NCI-H774 (cell line): ENCODE measurements at regions not wholly inside any gene's neighbourhood (a gene's known extent, or its start where the extent isn't known, plus 50 kb on each side); places are given as distances from the start of the nearest gene placed in this dataset.

Experiments used
- DNase-seq: peaks from one replicate; lab custom pipeline; 2025; lab: John Stamatoyannopoulos, UW

GRCh38 chr13:34002924-34003323 lies 185.0 kb downstream of the RFC3 start:
- DNase-seq: no peak

- DNase-seq: no peak
Observed at GRCh38 chr13:34003656-34004055, 185.7 kb downstream of the RFC3 start.

- DNase-seq: no peak
Observed at GRCh38 chr13:34004676-34005075, 186.7 kb downstream of the RFC3 start.

GRCh38 chr13:34006011-34006410 lies 188.1 kb downstream of the RFC3 start:
- DNase-seq: no peak

- DNase-seq: peak; percentile 41
Observed at GRCh38 chr13:34011552-34012085, 193.7 kb downstream of the RFC3 start.

GRCh38 chr13:34012382-34012781 lies 194.4 kb downstream of the RFC3 start:
- DNase-seq: no peak

- DNase-seq: no peak
Observed at GRCh38 chr13:34013061-34013460, 195.1 kb downstream of the RFC3 start.

GRCh38 chr13:34017231-34017630 lies 199.3 kb downstream of the RFC3 start:
- DNase-seq: no peak

GRCh38 chr13:34019870-34020269 lies 201.9 kb downstream of the RFC3 start:
- DNase-seq: no peak

- DNase-seq: no peak
Observed at GRCh38 chr13:34020388-34020787, 202.4 kb downstream of the RFC3 start.

- no peak for DNase-seq
Observed at GRCh38 chr13:34021619-34022018, 203.7 kb downstream of the RFC3 start.

- DNase-seq: no peak
Observed at GRCh38 chr13:34025746-34026145, 207.8 kb downstream of the RFC3 start.

- DNase-seq: no peak
Observed at GRCh38 chr13:34026308-34026707, 208.4 kb downstream of the RFC3 start.

- no peak for DNase-seq
Observed at GRCh38 chr13:34028496-34029442, 210.8 kb downstream of the RFC3 start.

GRCh38 chr13:34030782-34031181 lies 212.8 kb downstream of the RFC3 start:
- no peak for DNase-seq

- no peak for DNase-seq
Observed at GRCh38 chr13:34031610-34032009, 213.7 kb downstream of the RFC3 start.

- no peak for DNase-seq
Observed at GRCh38 chr13:34034411-34034810, 216.5 kb downstream of the RFC3 start.

- no peak for DNase-seq
Observed at GRCh38 chr13:34035178-34035577, 217.2 kb downstream of the RFC3 start.

- no peak for DNase-seq
Observed at GRCh38 chr13:34035676-34036325, 217.9 kb downstream of the RFC3 start.

- no peak for DNase-seq
Observed at GRCh38 chr13:34037636-34038540, 219.9 kb downstream of the RFC3 start.

GRCh38 chr13:34038541-34039068 lies 220.7 kb downstream of the RFC3 start:
- no peak for DNase-seq

- DNase-seq: no peak
Observed at GRCh38 chr13:34039678-34040077, 221.7 kb downstream of the RFC3 start.
